Peyer's patch (tissue), 4 donors: ENCODE measurements at regions not wholly inside any gene's neighbourhood (a gene's known extent, or its start where the extent isn't known, plus 50 kb on each side); places are given as distances from the start of the nearest gene placed in this dataset.
"Not testable (repeated sequence)": the region's sequence is repeated elsewhere in the genome, so short reads cannot be mapped to it uniquely, and the experiment has no call there.

Experiments used
- DNase-seq, 3 donors: peaks; one replicate each; pipeline ENCODE4 v3.0.0-alpha.2; 2017 to 2019
- H3K27ac ChIP-seq, 4 donors: fragments of 200-600 bp; sonication (generic); one replicate each; pipeline ENCODE4 v1.5.1; 2016 to 2019
- H3K27me3 ChIP-seq, 2 donors: fragments of 200-600 bp; sonication (generic); one replicate each; pipeline ENCODE4 v1.5.1; 2019
- H3K36me3 ChIP-seq, 3 donors: fragments of 200-600 bp; sonication (generic); one replicate each; pipeline ENCODE4 v1.5.1; 2016 to 2019
- H3K4me1 ChIP-seq, 4 donors: fragments of 200-600 bp; sonication (generic); one replicate each; pipeline ENCODE4 v1.5.1; 2016 to 2019
- H3K4me3 ChIP-seq, 4 donors: fragments of 200-600 bp; sonication (generic); 1 replicate in 3 of 4; 2 replicates in 1 of 4; pipeline ENCODE4 v1.5.1; 2016 to 2019; ENCODE audit warnings: mild to moderate bottlenecking in 1 of 4
- H3K9me3 ChIP-seq, 4 donors: fragments of 200-600 bp; sonication (generic); one replicate each; pipeline ENCODE4 v1.5.1; 2016 to 2019; ENCODE audit warnings: mild to moderate bottlenecking in 1 of 4
- CTCF ChIP-seq, 6 experiments: fragments of 450-650 bp in 4 of 6; fragments of 200-600 bp in 2 of 6; sonication (generic) in 1 of 6; IDR thresholded peaks; one replicate each; pipeline ENCODE4 v1.5.1; 2017 to 2019; ENCODE audit warnings: antibody characterized with exemption in 6 of 6, mild to moderate bottlenecking in 3 of 6, moderate library complexity in 1 of 6
- POLR2A ChIP-seq, 2 donors: fragments of 450-650 bp; IDR thresholded peaks; one replicate each; pipeline ENCODE4 v1.5.1; 2017; ENCODE audit warnings: antibody characterized with exemption in 2 of 2, mild to moderate bottlenecking in 2 of 2, moderate library complexity in 2 of 2

- TF ChIP-seq POLR2A (IDR thresholded peaks at IDR 0.05) (no peak), CTCF (IDR thresholded peaks at IDR 0.05) (no peak)
- DNase-seq: no peak
- no peaks in the 10 kb centered on the region for H3K9me3 ChIP-seq
Measured at GRCh38 chr3:56929809-56930615, 128.3 kb upstream of the ARHGEF3 start.

GRCh38 chr3:56928379-56929068 lies 126.8 kb upstream of the ARHGEF3 start:
- TF ChIP-seq CTCF (IDR thresholded peaks at IDR 0.05) (no peak), POLR2A (IDR thresholded peaks at IDR 0.05) (no peak)
- Histone ChIP-seq H3K4me3 (no peak overlapping the region), H3K9me3 (no peaks in the 10 kb centered on the region), H3K27me3 (no peaks in the 10 kb centered on the region), H3K36me3 (no peaks in the 10 kb centered on the region), H3K4me1 (peaks cover 0 to 19% (median 12%) of the 10 kb centered on the region in 4 donors), H3K27ac (peak overlapping the region in 1 of 4 donors; percentile 44)
- peak in 1 of 3 donors; percentile 23 for DNase-seq

More at GRCh38 chr3:56929809-56930615, 128.3 kb upstream of the ARHGEF3 start:
- peaks cover 0 to 10% (median 4%) of the 10 kb centered on the region in 4 donors for H3K4me1 ChIP-seq
- no peak overlapping the region for H3K4me3 ChIP-seq
- no peak overlapping the region for H3K27ac ChIP-seq
- no peaks in the 10 kb centered on the region for H3K36me3 ChIP-seq
- no peaks in the 10 kb centered on the region for H3K27me3 ChIP-seq

- H3K27me3 ChIP-seq: no peaks in the 10 kb centered on the region
- H3K27ac ChIP-seq: no peak overlapping the region
- H3K36me3 ChIP-seq: no peaks in the 10 kb centered on the region
- H3K9me3 ChIP-seq: no peaks in the 10 kb centered on the region
- TF ChIP-seq CTCF (IDR thresholded peaks at IDR 0.05): no peak
- no peak for TF ChIP-seq POLR2A (IDR thresholded peaks at IDR 0.05)
- DNase-seq: no peak
- peaks cover 0 to 22% (median 14%) of the 10 kb centered on the region in 4 donors for H3K4me1 ChIP-seq
- no peak overlapping the region for H3K4me3 ChIP-seq
Measured at GRCh38 chr3:56927855-56928254, 126.1 kb upstream of the ARHGEF3 start.

- Histone ChIP-seq H3K4me1 (peaks cover 0 to 22% (median 14%) of the 10 kb centered on the region in 4 donors), H3K36me3 (no peaks in the 10 kb centered on the region), H3K27me3 (no peaks in the 10 kb centered on the region), H3K4me3 (no peak overlapping the region), H3K9me3 (no peaks in the 10 kb centered on the region), H3K27ac (peak overlapping the region in 1 of 4 donors; percentile 36)
- TF ChIP-seq POLR2A (IDR thresholded peaks at IDR 0.05) (no peak), CTCF (IDR thresholded peaks at IDR 0.05) (no peak)
- DNase-seq: no peak
Measured at GRCh38 chr3:56926947-56927282, 125.2 kb upstream of the ARHGEF3 start.

- H3K27ac ChIP-seq: peak overlapping the region in 1 of 4 donors; percentile 36
- peaks cover 0 to 22% (median 14%) of the 10 kb centered on the region in 4 donors for H3K4me1 ChIP-seq
Measured at GRCh38 chr3:56926243-56926946, 124.6 kb upstream of the ARHGEF3 start.

GRCh38 chr3:56924700-56925099 lies 123.0 kb upstream of the ARHGEF3 start:
- H3K27me3 ChIP-seq, H3K4me3 ChIP-seq, H3K36me3 ChIP-seq, DNase-seq, H3K9me3 ChIP-seq: not testable (repeated sequence)
- H3K27ac ChIP-seq: peak overlapping the region in 3 of 4 donors; percentile 4 to 67 (median 49)
- H3K4me1 ChIP-seq: peaks cover 0 to 22% (median 14%) of the 10 kb centered on the region in 4 donors

More at GRCh38 chr3:56926243-56926946, 124.6 kb upstream of the ARHGEF3 start:
- DNase-seq: no peak
- TF ChIP-seq CTCF (IDR thresholded peaks at IDR 0.05) (no peak), POLR2A (IDR thresholded peaks at IDR 0.05) (no peak)
- H3K27me3 ChIP-seq: no peaks in the 10 kb centered on the region
- H3K36me3 ChIP-seq: no peaks in the 10 kb centered on the region
- no peaks in the 10 kb centered on the region for H3K9me3 ChIP-seq
- no peak overlapping the region for H3K4me3 ChIP-seq
